ENCODE measurements at regions not wholly inside any gene's neighbourhood (a gene's known extent, or its start where the extent isn't known, plus 50 kb on each side); places are given as distances from the start of the nearest gene placed in this dataset.

DNA sequence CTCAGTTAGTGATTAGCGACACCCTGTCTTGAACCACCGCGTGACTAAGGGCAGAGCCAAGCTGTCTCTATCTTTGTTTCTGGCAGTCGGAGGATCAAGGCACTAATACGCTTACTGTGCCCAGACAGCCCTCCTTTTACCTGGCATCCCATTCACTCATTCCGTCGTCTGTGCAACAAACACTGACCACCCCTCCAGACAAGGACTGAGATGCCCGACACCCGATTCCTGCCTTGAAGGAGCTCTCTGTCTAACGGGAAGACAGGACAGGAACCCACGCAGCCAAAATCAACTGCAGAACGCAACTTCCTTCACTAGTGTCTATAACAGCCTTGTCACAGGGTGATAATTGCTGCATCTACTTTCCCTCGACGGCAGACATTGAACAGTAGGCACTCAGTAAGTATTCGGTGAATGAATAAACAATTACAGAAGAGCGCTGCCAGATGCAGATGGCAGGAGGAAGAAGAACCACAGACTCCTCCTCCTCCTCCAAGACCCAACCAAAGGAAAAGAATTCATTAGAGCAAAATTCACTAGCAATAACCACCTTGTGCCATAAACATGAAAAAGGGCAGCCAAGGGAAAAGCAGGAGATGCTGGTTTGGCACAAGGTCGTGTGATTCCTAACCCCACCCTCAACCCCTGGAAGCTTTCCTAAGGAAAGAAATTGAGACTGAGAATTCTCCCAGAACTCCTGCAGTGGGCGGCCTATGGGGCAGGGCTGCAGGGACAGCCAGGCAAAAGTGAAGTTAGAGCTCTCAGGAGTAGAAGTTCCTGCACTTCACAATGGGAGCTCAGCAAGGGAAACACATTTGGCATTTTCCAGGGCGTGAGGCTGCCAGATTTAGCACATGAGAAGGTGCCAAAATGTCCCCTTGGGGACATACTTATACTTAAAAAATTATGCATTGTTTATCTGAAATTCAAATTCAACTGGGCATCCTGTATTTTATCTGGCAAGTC is 186.6 kb upstream of the DIO3 start:
- 68% methylated on average over 19 of the region's 19 CpGs for WGBS (ENCODE audit: low lambda C conversion rate)
- no peak for DNase-seq
- no peaks in the 10 kb centered on the region for H3K36me3 ChIP-seq (replicated peaks in 1 of 2; ENCODE audit: control insufficient read depth in 1 of 2, insufficient read depth in 2 of 2, low read length in 1 of 2)
- no peak for TF ChIP-seq EZH2phosphoT487 (IDR thresholded peaks at IDR 0.05; ENCODE audit: borderline replicate concordance, low read depth)
- no peak for TF ChIP-seq RXRA (IDR thresholded peaks at IDR 0.05; ENCODE audit: borderline replicate concordance, low read depth)
- TF ChIP-seq, protein P1, sequence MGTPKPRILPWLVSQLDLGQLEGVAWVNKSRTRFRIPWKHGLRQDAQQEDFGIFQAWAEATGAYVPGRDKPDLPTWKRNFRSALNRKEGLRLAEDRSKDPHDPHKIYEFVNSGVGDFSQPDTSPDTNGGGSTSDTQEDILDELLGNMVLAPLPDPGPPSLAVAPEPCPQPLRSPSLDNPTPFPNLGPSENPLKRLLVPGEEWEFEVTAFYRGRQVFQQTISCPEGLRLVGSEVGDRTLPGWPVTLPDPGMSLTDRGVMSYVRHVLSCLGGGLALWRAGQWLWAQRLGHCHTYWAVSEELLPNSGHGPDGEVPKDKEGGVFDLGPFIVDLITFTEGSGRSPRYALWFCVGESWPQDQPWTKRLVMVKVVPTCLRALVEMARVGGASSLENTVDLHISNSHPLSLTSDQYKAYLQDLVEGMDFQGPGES (IDR thresholded peaks at IDR 0.05; ENCODE audit: low read depth, low read length): no peak
- TF ChIP-seq, protein P2, sequence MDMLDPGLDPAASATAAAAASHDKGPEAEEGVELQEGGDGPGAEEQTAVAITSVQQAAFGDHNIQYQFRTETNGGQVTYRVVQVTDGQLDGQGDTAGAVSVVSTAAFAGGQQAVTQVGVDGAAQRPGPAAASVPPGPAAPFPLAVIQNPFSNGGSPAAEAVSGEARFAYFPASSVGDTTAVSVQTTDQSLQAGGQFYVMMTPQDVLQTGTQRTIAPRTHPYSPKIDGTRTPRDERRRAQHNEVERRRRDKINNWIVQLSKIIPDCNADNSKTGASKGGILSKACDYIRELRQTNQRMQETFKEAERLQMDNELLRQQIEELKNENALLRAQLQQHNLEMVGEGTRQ (IDR thresholded peaks at IDR 0.05; ENCODE audit: borderline replicate concordance, low read depth, low read length): no peak
- no peak for TF ChIP-seq EP300 (IDR thresholded peaks at IDR 0.05; ENCODE audit: borderline replicate concordance in 1 of 2, low read depth in 1 of 2, low read length in 1 of 2)
- TF ChIP-seq POLR2AphosphoS5 (IDR thresholded peaks at IDR 0.05; ENCODE audit: low read depth, low read length): no peak
- TF ChIP-seq ELF1 (IDR thresholded peaks at IDR 0.05): no peak
- TF ChIP-seq, protein P3, sequence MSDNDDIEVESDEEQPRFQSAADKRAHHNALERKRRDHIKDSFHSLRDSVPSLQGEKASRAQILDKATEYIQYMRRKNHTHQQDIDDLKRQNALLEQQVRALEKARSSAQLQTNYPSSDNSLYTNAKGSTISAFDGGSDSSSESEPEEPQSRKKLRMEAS (IDR thresholded peaks at IDR 0.05; ENCODE audit: low read depth): no peak
- no peak for TF ChIP-seq FOSL2 (IDR thresholded peaks at IDR 0.05; ENCODE audit: borderline replicate concordance, low read depth)
- peaks cover 0 to 4% of the 10 kb centered on the region in 2 experiments; a peak in 1 of 4 replicates for H3K4me1 ChIP-seq (ENCODE audit: control insufficient read depth in 1 of 2, insufficient read depth in 2 of 2, low read depth in 1 of 2, low read length in 1 of 2)
- no peak overlapping the region for H3K9ac ChIP-seq
- no peak overlapping the region for H2AFZ ChIP-seq (ENCODE audit: low read depth)
- H3K9me3 ChIP-seq: no peaks in the 10 kb centered on the region
- H3K79me2 ChIP-seq (ENCODE audit: insufficient read depth): no peaks in the 10 kb centered on the region
- H3K27ac ChIP-seq (ENCODE audit: low read depth in 2 of 2, low read length in 1 of 2): no peak overlapping the region
- H3K9me2 ChIP-seq: no peaks in the 10 kb centered on the region
- no peak overlapping the region for H3K4me2 ChIP-seq
- H4K20me1 ChIP-seq (ENCODE audit: insufficient read depth): no peaks in the 10 kb centered on the region
- no peak overlapping the region for H3K4me3 ChIP-seq (ENCODE audit: low read depth in 2 of 2, low read length in 1 of 2)
- ChIA-PET POLR2A (no interaction called here), CTCF (interaction anchor here (1.0 kb wide), 1 partner anchor 9 kb away, joined by 3 read pairs; no protein-coding TSS in a partner anchor)
- no peaks in the 10 kb centered on the region for H3F3A ChIP-seq (replicated peaks; ENCODE audit: insufficient read depth)
- H3K27me3 ChIP-seq (ENCODE audit: insufficient read depth): no peaks in the 10 kb centered on the region

DNA sequence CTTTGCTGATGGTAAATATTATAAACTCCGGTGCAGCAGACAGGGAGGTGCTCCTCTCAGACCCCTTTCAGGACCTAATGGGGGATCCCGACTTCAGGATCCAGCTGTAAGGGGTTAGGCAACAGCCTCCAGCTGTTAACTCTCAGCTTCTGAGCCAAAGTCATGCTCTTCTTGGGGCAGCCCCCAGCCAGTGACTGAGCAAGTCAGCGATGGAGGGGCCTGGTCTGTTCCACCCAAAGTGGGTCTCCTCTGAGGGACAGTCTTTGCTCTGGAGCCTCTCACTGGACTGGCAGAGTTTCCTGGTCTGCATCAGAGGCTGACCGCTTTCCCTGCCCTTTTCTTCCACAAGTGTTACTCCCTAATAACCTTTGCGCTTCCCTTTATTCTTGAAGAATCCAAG is 184.2 kb upstream of the DIO3 start:
- WGBS (ENCODE audit: low lambda C conversion rate): 53% methylated on average over 3 of the region's 5 CpGs
- H2AFZ ChIP-seq (ENCODE audit: low read depth): no peak overlapping the region
- POLR2A ChIA-PET: no interaction called here
- no peaks in the 10 kb centered on the region for H3K79me2 ChIP-seq (ENCODE audit: insufficient read depth)
- H3K36me3 ChIP-seq (replicated peaks in 1 of 2; ENCODE audit: control insufficient read depth in 1 of 2, insufficient read depth in 2 of 2, low read length in 1 of 2): no peaks in the 10 kb centered on the region
- DNase-seq: no peak
- peaks cover 0 to 4% of the 10 kb centered on the region in 2 experiments; a peak in 1 of 4 replicates for H3K4me1 ChIP-seq (ENCODE audit: control insufficient read depth in 1 of 2, insufficient read depth in 2 of 2, low read depth in 1 of 2, low read length in 1 of 2)
- TF ChIP-seq RCOR1 (IDR thresholded peaks at IDR 0.05; ENCODE audit: low read length): no peak
- TF ChIP-seq YY1 (IDR thresholded peaks at IDR 0.05; ENCODE audit: low read depth): no peak
- TF ChIP-seq, protein P4, sequence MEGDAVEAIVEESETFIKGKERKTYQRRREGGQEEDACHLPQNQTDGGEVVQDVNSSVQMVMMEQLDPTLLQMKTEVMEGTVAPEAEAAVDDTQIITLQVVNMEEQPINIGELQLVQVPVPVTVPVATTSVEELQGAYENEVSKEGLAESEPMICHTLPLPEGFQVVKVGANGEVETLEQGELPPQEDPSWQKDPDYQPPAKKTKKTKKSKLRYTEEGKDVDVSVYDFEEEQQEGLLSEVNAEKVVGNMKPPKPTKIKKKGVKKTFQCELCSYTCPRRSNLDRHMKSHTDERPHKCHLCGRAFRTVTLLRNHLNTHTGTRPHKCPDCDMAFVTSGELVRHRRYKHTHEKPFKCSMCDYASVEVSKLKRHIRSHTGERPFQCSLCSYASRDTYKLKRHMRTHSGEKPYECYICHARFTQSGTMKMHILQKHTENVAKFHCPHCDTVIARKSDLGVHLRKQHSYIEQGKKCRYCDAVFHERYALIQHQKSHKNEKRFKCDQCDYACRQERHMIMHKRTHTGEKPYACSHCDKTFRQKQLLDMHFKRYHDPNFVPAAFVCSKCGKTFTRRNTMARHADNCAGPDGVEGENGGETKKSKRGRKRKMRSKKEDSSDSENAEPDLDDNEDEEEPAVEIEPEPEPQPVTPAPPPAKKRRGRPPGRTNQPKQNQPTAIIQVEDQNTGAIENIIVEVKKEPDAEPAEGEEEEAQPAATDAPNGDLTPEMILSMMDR (IDR thresholded peaks at IDR 0.05): no peak
- no peak for TF ChIP-seq TAF1 (IDR thresholded peaks at IDR 0.05; ENCODE audit: borderline replicate concordance, low read depth, low read length)
- TF ChIP-seq ELF1 (IDR thresholded peaks at IDR 0.05): no peak
- TF ChIP-seq, protein P2 (IDR thresholded peaks at IDR 0.05; ENCODE audit: borderline replicate concordance, low read depth, low read length): no peak
- TF ChIP-seq GATA2 (CRISPR knock-in tag; IDR thresholded peaks at IDR 0.05): no peak
- TF ChIP-seq, protein P5, sequence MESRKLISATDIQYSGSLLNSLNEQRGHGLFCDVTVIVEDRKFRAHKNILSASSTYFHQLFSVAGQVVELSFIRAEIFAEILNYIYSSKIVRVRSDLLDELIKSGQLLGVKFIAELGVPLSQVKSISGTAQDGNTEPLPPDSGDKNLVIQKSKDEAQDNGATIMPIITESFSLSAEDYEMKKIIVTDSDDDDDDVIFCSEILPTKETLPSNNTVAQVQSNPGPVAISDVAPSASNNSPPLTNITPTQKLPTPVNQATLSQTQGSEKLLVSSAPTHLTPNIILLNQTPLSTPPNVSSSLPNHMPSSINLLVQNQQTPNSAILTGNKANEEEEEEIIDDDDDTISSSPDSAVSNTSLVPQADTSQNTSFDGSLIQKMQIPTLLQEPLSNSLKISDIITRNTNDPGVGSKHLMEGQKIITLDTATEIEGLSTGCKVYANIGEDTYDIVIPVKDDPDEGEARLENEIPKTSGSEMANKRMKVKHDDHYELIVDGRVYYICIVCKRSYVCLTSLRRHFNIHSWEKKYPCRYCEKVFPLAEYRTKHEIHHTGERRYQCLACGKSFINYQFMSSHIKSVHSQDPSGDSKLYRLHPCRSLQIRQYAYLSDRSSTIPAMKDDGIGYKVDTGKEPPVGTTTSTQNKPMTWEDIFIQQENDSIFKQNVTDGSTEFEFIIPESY (IDR thresholded peaks at IDR 0.05; ENCODE audit: borderline replicate concordance, low read depth): no peak
- no peaks in the 10 kb centered on the region for H3K27me3 ChIP-seq (ENCODE audit: insufficient read depth)
- H3K4me2 ChIP-seq: no peak overlapping the region
- no peaks in the 10 kb centered on the region for H3F3A ChIP-seq (replicated peaks; ENCODE audit: insufficient read depth)
- no peaks in the 10 kb centered on the region for H3K9me2 ChIP-seq
- no peaks in the 10 kb centered on the region for H4K20me1 ChIP-seq (ENCODE audit: insufficient read depth)
- no peak overlapping the region for H3K27ac ChIP-seq (ENCODE audit: low read depth in 2 of 2, low read length in 1 of 2)
- no peak overlapping the region for H3K9ac ChIP-seq
- CTCF ChIA-PET: no interaction called here
- H3K9me3 ChIP-seq: no peaks in the 10 kb centered on the region
- H3K4me3 ChIP-seq (ENCODE audit: low read depth in 2 of 2, low read length in 1 of 2): no peak overlapping the region

Measured in SK-N-SH (cell line).